Dedifferentiated amniotic fluid mesenchymal stem cell (primary cell): ENCODE measurements at regions not wholly inside any gene's neighbourhood (a gene's known extent, or its start where the extent isn't known, plus 50 kb on each side); places are given as distances from the start of the nearest gene placed in this dataset.

Source experiments
- DNase-seq: peaks from one replicate; pipeline ENCODE4 v3.0.0-alpha.2; 2016; ENCODE audit errors: extremely low spot score

DNA sequence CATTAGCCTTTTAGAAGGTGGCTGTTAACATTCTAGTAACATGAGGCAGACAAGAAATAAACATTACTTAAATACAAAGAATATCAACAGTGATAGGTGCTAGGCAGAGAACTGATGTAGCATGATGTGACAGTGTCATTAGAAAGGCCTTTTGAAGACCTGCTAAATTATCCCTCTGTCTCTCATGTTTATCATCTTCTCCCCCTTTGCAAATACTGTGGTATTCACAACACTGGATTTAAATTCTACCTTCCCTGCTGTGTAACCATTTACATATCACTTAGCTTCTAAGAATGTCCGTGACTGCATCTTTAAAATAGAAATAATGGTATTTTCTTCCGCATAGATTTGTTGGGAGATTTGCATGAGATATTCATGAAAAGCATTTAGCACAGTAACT is 74.4 kb upstream of the CLEC14A start:
- DNase-seq, result no peak

GRCh38 chr14:38329246-38329645 is 73.4 kb upstream of the CLEC14A start:
- no peak for DNase-seq

DNA sequence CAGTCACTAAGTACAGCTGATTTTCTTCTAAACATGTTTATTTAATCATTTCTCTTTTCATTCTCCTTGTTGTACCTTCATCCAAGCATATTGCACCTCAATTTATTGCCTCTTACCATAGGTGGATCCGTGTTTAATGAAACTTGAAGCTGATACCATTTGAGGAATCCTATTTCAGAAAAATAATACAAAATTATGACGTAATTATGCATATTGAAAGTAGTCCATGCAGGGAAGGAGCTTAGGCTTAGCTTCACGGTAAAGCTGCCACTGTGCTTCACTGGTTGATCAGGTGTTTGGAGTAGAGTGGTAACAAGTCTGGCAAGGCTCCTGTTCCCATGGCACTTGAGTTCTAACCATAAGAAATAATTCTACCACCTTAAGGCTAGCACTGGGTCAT is 61.0 kb upstream of the CLEC14A start:
- DNase-seq, result no peak

- no peak for DNase-seq
These were observed 55.8 kb upstream of the CLEC14A start for GRCh38 chr14:38311655-38312054.

DNA sequence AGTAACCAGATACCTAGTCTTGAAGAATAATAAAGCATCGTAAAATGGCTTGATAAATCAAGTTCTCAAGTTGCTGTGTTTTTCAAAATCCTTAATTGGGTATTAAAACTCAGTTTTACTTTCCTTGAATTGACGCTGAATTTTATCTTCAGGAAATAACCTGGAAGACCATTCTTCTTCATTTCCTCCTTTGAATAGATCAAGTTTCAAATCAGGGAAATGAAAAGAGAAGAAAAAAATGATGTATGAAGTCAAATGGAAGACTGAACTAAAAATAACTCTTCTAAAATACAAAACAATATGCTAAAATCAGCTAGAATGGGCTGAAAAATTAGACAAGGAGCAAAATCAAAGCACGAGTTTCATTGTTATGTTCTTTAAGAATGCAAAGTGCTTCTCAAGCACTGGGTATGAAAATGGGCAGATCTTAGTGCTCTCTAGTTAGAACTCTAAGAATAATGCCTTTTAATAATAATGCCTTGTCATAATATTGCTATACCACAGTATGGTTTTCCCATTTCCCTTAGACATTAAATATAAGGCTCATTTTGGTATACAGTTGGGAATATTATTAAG is 54.6 kb upstream of the CLEC14A start:
- DNase-seq, result no peak

DNA sequence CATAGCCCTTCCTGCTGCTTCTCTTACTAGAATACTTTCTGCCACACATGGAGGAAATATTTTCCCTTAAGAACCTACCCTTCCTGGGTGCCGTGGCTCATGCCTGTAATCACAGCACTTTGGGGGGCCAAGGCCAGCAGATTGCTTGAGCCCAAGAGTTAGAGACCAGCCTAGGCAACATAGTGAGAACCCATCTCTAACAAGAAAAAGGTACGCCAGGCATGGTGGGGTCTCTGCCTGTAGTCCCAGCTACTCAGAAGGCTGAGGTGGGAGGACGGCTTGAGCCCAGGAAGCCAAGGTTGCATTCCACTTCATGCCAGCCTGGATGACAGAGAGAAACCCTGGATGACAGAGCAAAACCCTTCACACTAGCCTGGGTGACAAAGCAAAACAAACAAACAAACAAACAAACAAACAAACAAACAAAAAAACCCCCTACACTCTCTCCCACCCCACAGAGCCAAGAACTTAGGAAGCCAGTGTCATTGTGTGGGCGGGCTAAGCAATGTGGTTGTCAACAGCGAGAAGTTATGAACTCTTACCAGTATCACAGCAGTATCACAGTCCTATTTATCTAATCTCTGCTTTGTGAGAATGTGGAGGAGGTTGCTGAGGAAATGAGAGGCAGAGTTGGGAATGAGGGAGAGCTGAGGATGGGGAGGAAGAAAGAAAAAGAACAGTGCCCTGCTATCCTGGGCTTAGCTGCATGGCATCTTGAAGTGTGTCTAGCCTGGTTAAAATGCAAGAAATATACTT is 53.8 kb upstream of the CLEC14A start:
- DNase-seq, result no peak
